ENCODE measurements at regions not wholly inside any gene's neighbourhood (a gene's known extent, or its start where the extent isn't known, plus 50 kb on each side); places are given as distances from the start of the nearest gene placed in this dataset.

- H3K27ac ChIP-seq (ENCODE audit: low read depth, low read length), result no peak overlapping the region
- H3K36me3 ChIP-seq (ENCODE audit: insufficient read depth, low read length), result no peaks in the 10 kb centered on the region
- no peaks in the 10 kb centered on the region for H3K79me2 ChIP-seq (ENCODE audit: control insufficient read depth, insufficient read depth, low read length, unreplicated experiment)
- H3K4me1 ChIP-seq (ENCODE audit: control insufficient read depth, insufficient read depth, low read length, unreplicated experiment), result no peaks in the 10 kb centered on the region
- no peak overlapping the region for H2AFZ ChIP-seq (ENCODE audit: low read length, unreplicated experiment)
- no peak overlapping the region for H3K4me3 ChIP-seq (ENCODE audit: low read depth, low read length)
- H3K27me3 ChIP-seq (ENCODE audit: insufficient read depth, low read length), result no peaks in the 10 kb centered on the region; the same call in 1 of the 2 replicates
Observed at GRCh38 chr20:11355345-11355744, 562.3 kb upstream of the BTBD3 start.

- Histone ChIP-seq H3K36me3 (ENCODE audit: insufficient read depth, low read length) (no peaks in the 10 kb centered on the region), H3K4me1 (ENCODE audit: control insufficient read depth, insufficient read depth, low read length, unreplicated experiment) (no peaks in the 10 kb centered on the region), H3K79me2 (ENCODE audit: control insufficient read depth, insufficient read depth, low read length, unreplicated experiment) (no peaks in the 10 kb centered on the region), H3K27ac (ENCODE audit: low read depth, low read length) (no peak overlapping the region), H2AFZ (ENCODE audit: low read length, unreplicated experiment) (no peak overlapping the region), H3K27me3 (ENCODE audit: insufficient read depth, low read length) (no peaks in the 10 kb centered on the region; the same call in 1 of the 2 replicates), H3K4me3 (ENCODE audit: low read depth, low read length) (no peak overlapping the region)
Observed at GRCh38 chr20:11356061-11356460, 561.6 kb upstream of the BTBD3 start.

GRCh38 chr20:11362450-11362849, 555.2 kb upstream of the BTBD3 start:
- H3K27ac ChIP-seq (ENCODE audit: low read depth, low read length), result no peak overlapping the region
- no peaks in the 10 kb centered on the region for H3K27me3 ChIP-seq (ENCODE audit: insufficient read depth, low read length)
- H3K4me3 ChIP-seq (ENCODE audit: low read depth, low read length), result no peak overlapping the region
- no peaks in the 10 kb centered on the region for H3K36me3 ChIP-seq (ENCODE audit: insufficient read depth, low read length)
- no peak overlapping the region for H2AFZ ChIP-seq (ENCODE audit: low read length, unreplicated experiment)
- H3K79me2 ChIP-seq (ENCODE audit: control insufficient read depth, insufficient read depth, low read length, unreplicated experiment), result no peaks in the 10 kb centered on the region
- no peaks in the 10 kb centered on the region for H3K4me1 ChIP-seq (ENCODE audit: control insufficient read depth, insufficient read depth, low read length, unreplicated experiment)

- H3K4me3 ChIP-seq (ENCODE audit: low read depth, low read length), result no peak overlapping the region
Observed at GRCh38 chr20:11364736-11365135, 553.0 kb upstream of the BTBD3 start.

GRCh38 chr20:11366660-11367059, 551.0 kb upstream of the BTBD3 start:
- Histone ChIP-seq H3K27ac (ENCODE audit: low read depth, low read length) (no peak overlapping the region), H3K36me3 (ENCODE audit: insufficient read depth, low read length) (no peaks in the 10 kb centered on the region), H3K79me2 (ENCODE audit: control insufficient read depth, insufficient read depth, low read length, unreplicated experiment) (no peaks in the 10 kb centered on the region), H2AFZ (ENCODE audit: low read length, unreplicated experiment) (no peak overlapping the region), H3K27me3 (ENCODE audit: insufficient read depth, low read length) (no peaks in the 10 kb centered on the region), H3K4me3 (ENCODE audit: low read depth, low read length) (no peak overlapping the region), H3K4me1 (ENCODE audit: control insufficient read depth, insufficient read depth, low read length, unreplicated experiment) (no peaks in the 10 kb centered on the region)

More at GRCh38 chr20:11364736-11365135, 553.0 kb upstream of the BTBD3 start:
- H3K36me3 ChIP-seq (ENCODE audit: insufficient read depth, low read length), result no peaks in the 10 kb centered on the region
- H2AFZ ChIP-seq (ENCODE audit: low read length, unreplicated experiment), result no peak overlapping the region
- no peak overlapping the region for H3K27ac ChIP-seq (ENCODE audit: low read depth, low read length)
- no peaks in the 10 kb centered on the region for H3K4me1 ChIP-seq (ENCODE audit: control insufficient read depth, insufficient read depth, low read length, unreplicated experiment)
- H3K27me3 ChIP-seq (ENCODE audit: insufficient read depth, low read length), result no peaks in the 10 kb centered on the region
- no peaks in the 10 kb centered on the region for H3K79me2 ChIP-seq (ENCODE audit: control insufficient read depth, insufficient read depth, low read length, unreplicated experiment)

GRCh38 chr20:11368499-11368898, 549.2 kb upstream of the BTBD3 start:
- no peaks in the 10 kb centered on the region for H3K36me3 ChIP-seq (ENCODE audit: insufficient read depth, low read length)

GRCh38 chr20:11368965-11369711, 548.6 kb upstream of the BTBD3 start:
- H3K4me3 ChIP-seq (ENCODE audit: low read depth, low read length), result no peak overlapping the region
- H3K4me1 ChIP-seq (ENCODE audit: control insufficient read depth, insufficient read depth, low read length, unreplicated experiment), result no peaks in the 10 kb centered on the region
- H3K27me3 ChIP-seq (ENCODE audit: insufficient read depth, low read length), result no peaks in the 10 kb centered on the region
- H3K79me2 ChIP-seq (ENCODE audit: control insufficient read depth, insufficient read depth, low read length, unreplicated experiment), result no peaks in the 10 kb centered on the region
- H3K27ac ChIP-seq (ENCODE audit: low read depth, low read length), result no peak overlapping the region
- no peaks in the 10 kb centered on the region for H3K36me3 ChIP-seq (ENCODE audit: insufficient read depth, low read length)
- no peak overlapping the region for H2AFZ ChIP-seq (ENCODE audit: low read length, unreplicated experiment)

More at GRCh38 chr20:11368499-11368898, 549.2 kb upstream of the BTBD3 start:
- no peaks in the 10 kb centered on the region for H3K79me2 ChIP-seq (ENCODE audit: control insufficient read depth, insufficient read depth, low read length, unreplicated experiment)
- no peaks in the 10 kb centered on the region for H3K27me3 ChIP-seq (ENCODE audit: insufficient read depth, low read length)
- no peak overlapping the region for H2AFZ ChIP-seq (ENCODE audit: low read length, unreplicated experiment)
- H3K4me1 ChIP-seq (ENCODE audit: control insufficient read depth, insufficient read depth, low read length, unreplicated experiment), result no peaks in the 10 kb centered on the region
- H3K27ac ChIP-seq (ENCODE audit: low read depth, low read length), result no peak overlapping the region
- H3K4me3 ChIP-seq (ENCODE audit: low read depth, low read length), result no peak overlapping the region

- Histone ChIP-seq H3K27ac (ENCODE audit: low read depth, low read length) (no peak overlapping the region), H3K27me3 (ENCODE audit: insufficient read depth, low read length) (no peaks in the 10 kb centered on the region), H3K4me3 (ENCODE audit: low read depth, low read length) (no peak overlapping the region), H3K36me3 (ENCODE audit: insufficient read depth, low read length) (no peaks in the 10 kb centered on the region), H3K4me1 (ENCODE audit: control insufficient read depth, insufficient read depth, low read length, unreplicated experiment) (peaks cover 8% of the 10 kb centered on the region), H2AFZ (ENCODE audit: low read length, unreplicated experiment) (no peak overlapping the region), H3K79me2 (ENCODE audit: control insufficient read depth, insufficient read depth, low read length, unreplicated experiment) (no peaks in the 10 kb centered on the region)
Observed at GRCh38 chr20:11371831-11372230, 545.9 kb upstream of the BTBD3 start.

- Histone ChIP-seq H3K4me3 (ENCODE audit: low read depth, low read length) (no peak overlapping the region), H3K27me3 (ENCODE audit: insufficient read depth, low read length) (no peaks in the 10 kb centered on the region), H3K27ac (ENCODE audit: low read depth, low read length) (no peak overlapping the region), H3K79me2 (ENCODE audit: control insufficient read depth, insufficient read depth, low read length, unreplicated experiment) (no peaks in the 10 kb centered on the region), H3K36me3 (ENCODE audit: insufficient read depth, low read length) (no peaks in the 10 kb centered on the region), H2AFZ (ENCODE audit: low read length, unreplicated experiment) (no peak overlapping the region), H3K4me1 (ENCODE audit: control insufficient read depth, insufficient read depth, low read length, unreplicated experiment) (peaks cover 10% of the 10 kb centered on the region)
Observed at GRCh38 chr20:11372876-11373790, 544.6 kb upstream of the BTBD3 start.

- H3K36me3 ChIP-seq (ENCODE audit: insufficient read depth, low read length), result no peaks in the 10 kb centered on the region
- H3K27me3 ChIP-seq (ENCODE audit: insufficient read depth, low read length), result no peaks in the 10 kb centered on the region
- H2AFZ ChIP-seq (ENCODE audit: low read length, unreplicated experiment), result no peak overlapping the region
- H3K27ac ChIP-seq (ENCODE audit: low read depth, low read length), result no peak overlapping the region
- peaks cover 10% of the 10 kb centered on the region for H3K4me1 ChIP-seq (ENCODE audit: control insufficient read depth, insufficient read depth, low read length, unreplicated experiment)
- no peaks in the 10 kb centered on the region for H3K79me2 ChIP-seq (ENCODE audit: control insufficient read depth, insufficient read depth, low read length, unreplicated experiment)
- H3K4me3 ChIP-seq (ENCODE audit: low read depth, low read length), result no peak overlapping the region
Observed at GRCh38 chr20:11375335-11375734, 542.4 kb upstream of the BTBD3 start.
